ENCODE measurements at regions not wholly inside any gene's neighbourhood (a gene's known extent, or its start where the extent isn't known, plus 50 kb on each side); places are given as distances from the start of the nearest gene placed in this dataset.

GRCh38 chr2:147543056-147543455, 301.8 kb upstream of the ACVR2A start:
- peaks cover 0 to 3% (median 2%) of the 10 kb centered on the region in 3 donors for H3K27me3 Mint-ChIP-seq (ENCODE audit: low read depth in 3 of 3)
- H3K4me3 Mint-ChIP-seq, result no peak overlapping the region
- H3K36me3 Mint-ChIP-seq, result peaks cover 0 to 4% (median 4%) of the 10 kb centered on the region in 3 donors
- peaks cover 9 to 11% of the 10 kb centered on the region in 2 donors for H3K4me1 Mint-ChIP-seq
- H3K27ac Mint-ChIP-seq, result no peak overlapping the region
- no peak for DNase-seq
- H3K9me3 Mint-ChIP-seq, result no peaks in the 10 kb centered on the region

- peaks cover 0 to 4% (median 4%) of the 10 kb centered on the region in 3 donors for H3K36me3 Mint-ChIP-seq
- peaks cover 5 to 8% of the 10 kb centered on the region in 2 donors for H3K4me1 Mint-ChIP-seq
- no peaks in the 10 kb centered on the region for H3K9me3 Mint-ChIP-seq
- peaks cover 0 to 3% (median 2%) of the 10 kb centered on the region in 3 donors for H3K27me3 Mint-ChIP-seq (ENCODE audit: low read depth in 3 of 3)
- no peak overlapping the region for H3K27ac Mint-ChIP-seq
- no peak overlapping the region for H3K4me3 Mint-ChIP-seq
- DNase-seq, result no peak
Observed at GRCh38 chr2:147542351-147542750, 302.5 kb upstream of the ACVR2A start.

GRCh38 chr2:147541314-147541713, 303.5 kb upstream of the ACVR2A start:
- Mint-ChIP-seq H3K4me1 (peaks cover 0 to 2% of the 10 kb centered on the region in 2 donors), H3K27ac (no peak overlapping the region), H3K9me3 (no peaks in the 10 kb centered on the region), H3K27me3 (ENCODE audit: low read depth in 3 of 3) (peaks cover 0 to 3% (median 2%) of the 10 kb centered on the region in 3 donors), H3K4me3 (no peak overlapping the region), H3K36me3 (peaks cover 0 to 4% (median 1%) of the 10 kb centered on the region in 3 donors)
- DNase-seq, result no peak

GRCh38 chr2:147538821-147539220, 306.0 kb upstream of the ACVR2A start:
- Mint-ChIP-seq H3K27me3 (ENCODE audit: low read depth in 3 of 3) (no peaks in the 10 kb centered on the region), H3K9me3 (no peaks in the 10 kb centered on the region), H3K4me3 (no peak overlapping the region), H3K4me1 (no peaks in the 10 kb centered on the region), H3K36me3 (peaks cover 0 to 4% (median 0%) of the 10 kb centered on the region in 3 donors), H3K27ac (no peak overlapping the region)
- DNase-seq, result no peak

- Mint-ChIP-seq H3K9me3 (no peaks in the 10 kb centered on the region), H3K27ac (no peak overlapping the region), H3K4me1 (no peaks in the 10 kb centered on the region), H3K27me3 (ENCODE audit: low read depth in 3 of 3) (peaks cover 0 to 1% (median 0%) of the 10 kb centered on the region in 3 donors), H3K36me3 (peaks cover 0 to 4% (median 0%) of the 10 kb centered on the region in 3 donors), H3K4me3 (no peak overlapping the region)
- no peak for DNase-seq
Observed at GRCh38 chr2:147538088-147538487, 306.7 kb upstream of the ACVR2A start.

- H3K4me1 Mint-ChIP-seq, result peaks cover 4% of the 10 kb centered on the region in 2 donors
- no peak overlapping the region for H3K27ac Mint-ChIP-seq
- H3K9me3 Mint-ChIP-seq, result no peaks in the 10 kb centered on the region
- H3K27me3 Mint-ChIP-seq (ENCODE audit: low read depth in 3 of 3), result peaks cover 0 to 3% (median 3%) of the 10 kb centered on the region in 3 donors
- DNase-seq, result no peak
- no peak overlapping the region for H3K4me3 Mint-ChIP-seq
- H3K36me3 Mint-ChIP-seq, result peaks cover 0 to 4% (median 0%) of the 10 kb centered on the region in 3 donors
Observed at GRCh38 chr2:147531269-147531668, 313.6 kb upstream of the ACVR2A start.

GRCh38 chr2:147530033-147530432, 314.8 kb upstream of the ACVR2A start:
- no peak for DNase-seq
- H3K27me3 Mint-ChIP-seq (ENCODE audit: low read depth in 3 of 3), result peaks cover 3 to 4% (median 3%) of the 10 kb centered on the region in 3 donors
- H3K9me3 Mint-ChIP-seq, result no peaks in the 10 kb centered on the region
- H3K4me3 Mint-ChIP-seq, result no peak overlapping the region
- no peak overlapping the region for H3K27ac Mint-ChIP-seq
- peaks cover 14 to 15% of the 10 kb centered on the region in 2 donors for H3K4me1 Mint-ChIP-seq
- H3K36me3 Mint-ChIP-seq, result peaks cover 0 to 4% (median 0%) of the 10 kb centered on the region in 3 donors

- Mint-ChIP-seq H3K27ac (no peak overlapping the region), H3K36me3 (peaks cover 0 to 4% (median 0%) of the 10 kb centered on the region in 3 donors), H3K4me1 (peaks cover 16 to 23% of the 10 kb centered on the region in 2 donors), H3K9me3 (peaks cover 0 to 2% (median 0%) of the 10 kb centered on the region in 6 donors), H3K27me3 (ENCODE audit: low read depth in 3 of 3) (peaks cover 0 to 4% (median 3%) of the 10 kb centered on the region in 3 donors), H3K4me3 (no peak overlapping the region)
- no peak for DNase-seq
Observed at GRCh38 chr2:147525819-147526489, 318.9 kb upstream of the ACVR2A start.

GRCh38 chr2:147524912-147525311, 319.9 kb upstream of the ACVR2A start:
- Mint-ChIP-seq H3K36me3 (no peaks in the 10 kb centered on the region), H3K4me3 (no peak overlapping the region), H3K27ac (no peak overlapping the region), H3K9me3 (peaks cover 0 to 2% (median 0%) of the 10 kb centered on the region in 6 donors), H3K27me3 (ENCODE audit: low read depth in 3 of 3) (peaks cover 0 to 4% (median 3%) of the 10 kb centered on the region in 3 donors), H3K4me1 (peaks cover 16 to 30% of the 10 kb centered on the region in 2 donors)
- DNase-seq, result no peak

GRCh38 chr2:147523415-147523814, 321.4 kb upstream of the ACVR2A start:
- peaks cover 0 to 2% (median 0%) of the 10 kb centered on the region in 6 donors for H3K9me3 Mint-ChIP-seq
- H3K36me3 Mint-ChIP-seq, result peaks cover 0 to 4% (median 0%) of the 10 kb centered on the region in 3 donors
- H3K27ac Mint-ChIP-seq, result no peak overlapping the region
- no peak for DNase-seq
- peaks cover 16 to 30% of the 10 kb centered on the region in 2 donors for H3K4me1 Mint-ChIP-seq
- H3K4me3 Mint-ChIP-seq, result no peak overlapping the region
- H3K27me3 Mint-ChIP-seq (ENCODE audit: low read depth in 3 of 3), result peaks cover 0 to 4% (median 0%) of the 10 kb centered on the region in 3 donors

- DNase-seq, result no peak
- no peak overlapping the region for H3K27ac Mint-ChIP-seq
- peaks cover 16 to 30% of the 10 kb centered on the region in 2 donors for H3K4me1 Mint-ChIP-seq
- peaks cover 0 to 4% (median 0%) of the 10 kb centered on the region in 6 donors for H3K9me3 Mint-ChIP-seq
- H3K36me3 Mint-ChIP-seq, result peaks cover 0 to 4% (median 3%) of the 10 kb centered on the region in 3 donors
- peaks cover 0 to 4% (median 0%) of the 10 kb centered on the region in 3 donors for H3K27me3 Mint-ChIP-seq (ENCODE audit: low read depth in 3 of 3)
- H3K4me3 Mint-ChIP-seq, result no peak overlapping the region
Observed at GRCh38 chr2:147521936-147522335, 322.9 kb upstream of the ACVR2A start.

GRCh38 chr2:147520817-147521216, 324.0 kb upstream of the ACVR2A start:
- peaks cover 0 to 3% (median 0%) of the 10 kb centered on the region in 3 donors for H3K27me3 Mint-ChIP-seq (ENCODE audit: low read depth in 3 of 3)
- peaks cover 7 to 22% of the 10 kb centered on the region in 2 donors for H3K4me1 Mint-ChIP-seq
- H3K36me3 Mint-ChIP-seq, result peaks cover 0 to 4% (median 3%) of the 10 kb centered on the region in 3 donors
- H3K4me3 Mint-ChIP-seq, result no peak overlapping the region
- peaks cover 0 to 4% (median 0%) of the 10 kb centered on the region in 6 donors for H3K9me3 Mint-ChIP-seq
- DNase-seq, result no peak
- H3K27ac Mint-ChIP-seq, result no peak overlapping the region

GRCh38 chr2:147519178-147519577, 325.7 kb upstream of the ACVR2A start:
- H3K36me3 Mint-ChIP-seq, result peaks cover 0 to 4% (median 3%) of the 10 kb centered on the region in 3 donors
- H3K4me1 Mint-ChIP-seq, result peaks cover 3 to 15% of the 10 kb centered on the region in 2 donors
- H3K9me3 Mint-ChIP-seq, result peaks cover 0 to 4% (median 0%) of the 10 kb centered on the region in 6 donors
- no peak overlapping the region for H3K27ac Mint-ChIP-seq
- DNase-seq, result no peak
- no peak overlapping the region for H3K4me3 Mint-ChIP-seq
- no peaks in the 10 kb centered on the region for H3K27me3 Mint-ChIP-seq (ENCODE audit: low read depth in 3 of 3)

- Mint-ChIP-seq H3K4me3 (no peak overlapping the region), H3K27ac (no peak overlapping the region), H3K9me3 (peaks cover 0 to 2% (median 0%) of the 10 kb centered on the region in 6 donors), H3K4me1 (peaks cover 2 to 5% of the 10 kb centered on the region in 2 donors), H3K27me3 (ENCODE audit: low read depth in 3 of 3) (no peaks in the 10 kb centered on the region), H3K36me3 (peaks cover 0 to 8% (median 4%) of the 10 kb centered on the region in 3 donors)
- DNase-seq, result no peak
Observed at GRCh38 chr2:147515213-147515612, 329.6 kb upstream of the ACVR2A start.
